Thoracic aorta (tissue), 2 donors: ENCODE measurements at regions not wholly inside any gene's neighbourhood (a gene's known extent, or its start where the extent isn't known, plus 50 kb on each side); places are given as distances from the start of the nearest gene placed in this dataset.

Experiments used
- ATAC-seq: fragments of 150-250 bp; one replicate; pipeline ENCODE4 v1.8.0; 2017; ENCODE audit warnings: low read depth; ENCODE audit not compliant: insufficient number of reproducible peaks, low FRiP score
- DNase-seq: peaks from one replicate; pipeline ENCODE4 v3.0.0-alpha.2; 2020; ENCODE audit warnings: low spot score
- H3K27ac ChIP-seq, 2 donors: fragments of 200-600 bp; sonication (generic); 1 replicate in 1 of 2; 2 replicates in 1 of 2; pipeline ENCODE4 v1.5.1; 2016; ENCODE audit warnings: mild to moderate bottlenecking in 2 of 2, moderate library complexity in 2 of 2
- H3K27me3 ChIP-seq: fragments of 200-600 bp; sonication (generic); replicated peaks from 2 replicates; pipeline ENCODE4 v1.6.0; 2016; ENCODE audit warnings: mild to moderate bottlenecking; ENCODE audit not compliant: insufficient read depth
- H3K36me3 ChIP-seq: fragments of 200-600 bp; sonication (generic); one replicate; pipeline ENCODE4 v1.5.1; 2016
- H3K4me1 ChIP-seq, 2 donors: fragments of 200-600 bp; sonication (generic); 1 replicate in 1 of 2; 2 replicates in 1 of 2; pipeline versions ENCODE4 v1.5.1 to v1.6.0; 2016; ENCODE audit warnings: low read depth in 2 of 2, mild to moderate bottlenecking in 1 of 2; ENCODE audit not compliant: control insufficient read depth in 1 of 2
- H3K4me3 ChIP-seq: fragments of 200-600 bp; sonication (generic); 2 replicates; pipeline ENCODE4 v1.5.1; 2016; ENCODE audit warnings: mild to moderate bottlenecking
- H3K9me3 ChIP-seq: fragments of 200-600 bp; sonication (generic); 2 replicates; pipeline ENCODE4 v1.5.1; 2016
- TF ChIP-seq, protein P1 (sequence below): fragments of 200-600 bp; sonication (generic); IDR thresholded peaks from one replicate; pipeline ENCODE4 v1.5.1; 2019; ENCODE audit warnings: antibody characterized with exemption

GRCh38 chr13:103941506-103942140 lies 875.4 kb upstream of the SLC10A2 start:
- no peak overlapping the region for H3K4me3 ChIP-seq
- no peak overlapping the region for H3K27ac ChIP-seq
- no peak for ATAC-seq
- H3K9me3 ChIP-seq, result no peaks in the 10 kb centered on the region
- no peaks in the 10 kb centered on the region for H3K27me3 ChIP-seq
- no peaks in the 10 kb centered on the region for H3K4me1 ChIP-seq
- no peak for DNase-seq
- TF ChIP-seq, protein P1, sequence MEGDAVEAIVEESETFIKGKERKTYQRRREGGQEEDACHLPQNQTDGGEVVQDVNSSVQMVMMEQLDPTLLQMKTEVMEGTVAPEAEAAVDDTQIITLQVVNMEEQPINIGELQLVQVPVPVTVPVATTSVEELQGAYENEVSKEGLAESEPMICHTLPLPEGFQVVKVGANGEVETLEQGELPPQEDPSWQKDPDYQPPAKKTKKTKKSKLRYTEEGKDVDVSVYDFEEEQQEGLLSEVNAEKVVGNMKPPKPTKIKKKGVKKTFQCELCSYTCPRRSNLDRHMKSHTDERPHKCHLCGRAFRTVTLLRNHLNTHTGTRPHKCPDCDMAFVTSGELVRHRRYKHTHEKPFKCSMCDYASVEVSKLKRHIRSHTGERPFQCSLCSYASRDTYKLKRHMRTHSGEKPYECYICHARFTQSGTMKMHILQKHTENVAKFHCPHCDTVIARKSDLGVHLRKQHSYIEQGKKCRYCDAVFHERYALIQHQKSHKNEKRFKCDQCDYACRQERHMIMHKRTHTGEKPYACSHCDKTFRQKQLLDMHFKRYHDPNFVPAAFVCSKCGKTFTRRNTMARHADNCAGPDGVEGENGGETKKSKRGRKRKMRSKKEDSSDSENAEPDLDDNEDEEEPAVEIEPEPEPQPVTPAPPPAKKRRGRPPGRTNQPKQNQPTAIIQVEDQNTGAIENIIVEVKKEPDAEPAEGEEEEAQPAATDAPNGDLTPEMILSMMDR, result no peak
- H3K36me3 ChIP-seq, result no peaks in the 10 kb centered on the region

- H3K27me3 ChIP-seq, result no peaks in the 10 kb centered on the region
- DNase-seq (no peak), ATAC-seq (no peak)
Observed at GRCh38 chr13:103935117-103935516, 868.9 kb upstream of the SLC10A2 start.

GRCh38 chr13:103931885-103932284 lies 865.7 kb upstream of the SLC10A2 start:
- TF ChIP-seq, protein P1, result no peak
- H3K36me3 ChIP-seq, result no peaks in the 10 kb centered on the region
- H3K4me3 ChIP-seq, result no peak overlapping the region
- no peak for ATAC-seq
- peaks cover 4% of the 10 kb centered on the region for H3K9me3 ChIP-seq
- no peak for DNase-seq
- H3K27me3 ChIP-seq, result no peaks in the 10 kb centered on the region
- no peak overlapping the region for H3K27ac ChIP-seq
- H3K4me1 ChIP-seq, result no peaks in the 10 kb centered on the region

More at GRCh38 chr13:103935117-103935516, 868.9 kb upstream of the SLC10A2 start:
- Histone ChIP-seq H3K36me3 (no peaks in the 10 kb centered on the region), H3K4me1 (no peaks in the 10 kb centered on the region), H3K9me3 (peaks cover 4% of the 10 kb centered on the region), H3K4me3 (no peak overlapping the region), H3K27ac (no peak overlapping the region)
- TF ChIP-seq, protein P1, result no peak

GRCh38 chr13:103931331-103931845 lies 865.2 kb upstream of the SLC10A2 start:
- peaks cover 4% of the 10 kb centered on the region for H3K9me3 ChIP-seq
- H3K4me3 ChIP-seq, result no peak overlapping the region
- DNase-seq (no peak), ATAC-seq (no peak)
- H3K4me1 ChIP-seq, result no peaks in the 10 kb centered on the region
- no peaks in the 10 kb centered on the region for H3K36me3 ChIP-seq
- H3K27ac ChIP-seq, result no peak overlapping the region
- TF ChIP-seq, protein P1, result no peak
- H3K27me3 ChIP-seq, result no peaks in the 10 kb centered on the region

DNA sequence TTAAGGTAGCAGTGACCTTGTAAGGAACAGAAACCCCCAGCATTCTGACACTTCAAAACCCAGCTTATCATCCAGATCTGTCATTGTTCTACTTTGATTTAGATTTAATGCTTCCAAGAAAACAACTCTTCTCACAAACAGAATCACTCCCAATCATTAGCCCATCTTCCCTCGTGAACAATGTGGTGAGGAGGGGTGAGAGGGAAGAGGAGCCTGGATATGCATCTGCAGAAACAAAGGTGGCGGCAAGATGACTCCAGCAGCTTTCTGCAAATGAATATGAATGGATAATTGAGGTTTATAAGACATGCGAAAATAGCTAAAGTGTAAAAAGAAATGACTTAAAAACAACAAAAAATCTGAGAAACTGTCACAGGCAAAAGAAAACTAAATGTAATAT lies 859.9 kb upstream of the SLC10A2 start:
- DNase-seq (no peak), ATAC-seq (no peak)
- TF ChIP-seq, protein P1, result no peak
- H3K9me3 ChIP-seq, result no peaks in the 10 kb centered on the region
- no peaks in the 10 kb centered on the region for H3K36me3 ChIP-seq
- H3K27me3 ChIP-seq, result no peaks in the 10 kb centered on the region
- no peak overlapping the region for H3K4me3 ChIP-seq
- H3K4me1 ChIP-seq, result no peaks in the 10 kb centered on the region
- H3K27ac ChIP-seq, result no peak overlapping the region
